ENCODE measurements at regions not wholly inside any gene's neighbourhood (a gene's known extent, or its start where the extent isn't known, plus 50 kb on each side); places are given as distances from the start of the nearest gene placed in this dataset.

- DNase-seq (ENCODE audit: low read depth), result no peak
Observed at GRCh38 chr17:79521225-79521624, 89.6 kb downstream of the RBFOX3 start.

GRCh38 chr17:79520167-79521165 is 90.4 kb downstream of the RBFOX3 start:
- DNase-seq (ENCODE audit: low read depth), result no peak

GRCh38 chr17:79519601-79520000 is 91.2 kb downstream of the RBFOX3 start:
- DNase-seq (ENCODE audit: low read depth), result no peak

GRCh38 chr17:79518585-79519523 is 92.0 kb downstream of the RBFOX3 start:
- DNase-seq (ENCODE audit: low read depth), result no peak

GRCh38 chr17:79517827-79518584 is 92.8 kb downstream of the RBFOX3 start:
- DNase-seq (ENCODE audit: low read depth), result no peak

- DNase-seq (ENCODE audit: low read depth), result no peak
Observed at GRCh38 chr17:79515646-79516571, 94.9 kb downstream of the RBFOX3 start.

GRCh38 chr17:79515110-79515509 is 95.7 kb downstream of the RBFOX3 start:
- DNase-seq (ENCODE audit: low read depth), result no peak

- DNase-seq (ENCODE audit: low read depth), result no peak
Observed at GRCh38 chr17:79513820-79514535, 96.9 kb downstream of the RBFOX3 start.

GRCh38 chr17:79513206-79513605 is 97.6 kb downstream of the RBFOX3 start:
- DNase-seq (ENCODE audit: low read depth), result no peak

GRCh38 chr17:79511471-79511870 is 99.4 kb downstream of the RBFOX3 start:
- no peak for DNase-seq (ENCODE audit: low read depth)

GRCh38 chr17:79510071-79510470 is 100.8 kb downstream of the RBFOX3 start:
- no peak for DNase-seq (ENCODE audit: low read depth)

- no peak for DNase-seq (ENCODE audit: low read depth)
Observed at GRCh38 chr17:79509490-79509889, 101.4 kb downstream of the RBFOX3 start.

GRCh38 chr17:79509008-79509407 is 101.8 kb downstream of the RBFOX3 start:
- DNase-seq (ENCODE audit: low read depth), result no peak

GRCh38 chr17:79508291-79508716 is 102.5 kb downstream of the RBFOX3 start:
- no peak for DNase-seq (ENCODE audit: low read depth)

- no peak for DNase-seq (ENCODE audit: low read depth)
Observed at GRCh38 chr17:79506955-79507354, 103.9 kb downstream of the RBFOX3 start.

- DNase-seq (ENCODE audit: low read depth), result no peak
Observed at GRCh38 chr17:79506150-79506870, 104.5 kb downstream of the RBFOX3 start.

- DNase-seq (ENCODE audit: low read depth), result no peak
Observed at GRCh38 chr17:79505199-79505598, 105.7 kb downstream of the RBFOX3 start.

GRCh38 chr17:79504181-79504605 is 106.7 kb downstream of the RBFOX3 start:
- DNase-seq (ENCODE audit: low read depth), result no peak

GRCh38 chr17:79503126-79503839 is 107.6 kb downstream of the RBFOX3 start:
- DNase-seq (ENCODE audit: low read depth), result no peak

Measured in stimulated activated CD8-positive, alpha-beta memory T cell treated with anti-CD3 and anti-CD28 coated beads, Interleukin-7, amount 100 ng/mL, for 24 hours (primary cell).